Endodermal cell (in vitro differentiated cells): ENCODE measurements at regions not wholly inside any gene's neighbourhood (a gene's known extent, or its start where the extent isn't known, plus 50 kb on each side); places are given as distances from the start of the nearest gene placed in this dataset.

Source experiments
- DNase-seq: peaks from one replicate; pipeline ENCODE4 v3.0.0-alpha.2; 2017
- H3K27ac ChIP-seq: 2 replicates; pipeline ENCODE4 v1.5.1; 2013; ENCODE audit warnings: mild to moderate bottlenecking, low read depth, low read length, moderate library complexity
- H3K27me3 ChIP-seq: 2 replicates; pipeline ENCODE4 v1.6.1; 2013; ENCODE audit warnings: mild to moderate bottlenecking, low read length, moderate library complexity; ENCODE audit not compliant: insufficient read depth, control insufficient read depth, poor library complexity, severe bottlenecking
- H3K36me3 ChIP-seq: 2 replicates; pipeline ENCODE4 v1.7.0; 2013; ENCODE audit warnings: mild to moderate bottlenecking, low read length, moderate library complexity; ENCODE audit not compliant: control insufficient read depth, insufficient read depth
- H3K4me1 ChIP-seq: one replicate; pipeline ENCODE4 v1.7.0; 2013; ENCODE audit warnings: low read length; ENCODE audit not compliant: control insufficient read depth, insufficient read depth
- H3K4me3 ChIP-seq: 2 replicates; pipeline ENCODE4 v1.5.1; 2013; ENCODE audit warnings: mild to moderate bottlenecking, low read length, moderate library complexity
- H3K9ac ChIP-seq: 2 replicates; pipeline ENCODE4 v1.6.1; 2013; ENCODE audit warnings: mild to moderate bottlenecking, low read length, moderate library complexity; ENCODE audit not compliant: poor library complexity, severe bottlenecking; ENCODE audit errors: extremely low read depth
- H3K9me3 ChIP-seq: 2 replicates; pipeline ENCODE4 v1.6.1; 2013; ENCODE audit warnings: mild to moderate bottlenecking, low read length, moderate library complexity; ENCODE audit not compliant: control insufficient read depth
- H3K27ac Mint-ChIP-seq: 2 replicates; pipeline ENCODE4 v1.8.0; 2020; ENCODE audit warnings: mixed read lengths
- H3K27me3 Mint-ChIP-seq: 2 replicates; pipeline ENCODE4 v1.8.0; 2021; ENCODE audit warnings: mild to moderate bottlenecking, mixed read lengths; ENCODE audit not compliant: insufficient read depth
- H3K36me3 Mint-ChIP-seq: 2 replicates; pipeline ENCODE4 v1.8.0; 2020; ENCODE audit warnings: low read depth, mixed read lengths
- H3K4me1 Mint-ChIP-seq: 2 replicates; pipeline ENCODE4 v1.8.0; 2020; ENCODE audit warnings: mixed read lengths
- H3K4me3 Mint-ChIP-seq: 2 replicates; pipeline ENCODE4 v1.8.0; 2020; ENCODE audit warnings: mild to moderate bottlenecking, moderate library complexity, mixed read lengths
- H3K9me3 Mint-ChIP-seq: 2 replicates; pipeline ENCODE4 v1.8.0; 2020; ENCODE audit warnings: mild to moderate bottlenecking, mixed read lengths
- CTCF ChIP-seq: fragments of 200-600 bp; sonication (generic); conservative IDR thresholded peaks from 2 replicates; pipeline ENCODE4 v1.5.0; 2021; ENCODE audit warnings: antibody characterized with exemption, mild to moderate bottlenecking
- WGBS, 2 experiments: methylation state at CpG; one replicate each; pipeline versions ENCODE4 v1.1.5 to v1.1.7; 2013; ENCODE audit warnings: missing lambda C conversion rate in 2 of 2, mixed read lengths in 1 of 2; ENCODE audit not compliant: insufficient coverage in 1 of 2, insufficient read length in 1 of 2; 5-methylcytosine and 5-hydroxymethylcytosine counted together

- H3K9me3 Mint-ChIP-seq, result no peaks in the 10 kb centered on the region
- no peaks in the 10 kb centered on the region for H3K27me3 ChIP-seq
- H3K27ac Mint-ChIP-seq, result no peak overlapping the region
- no peak overlapping the region for H3K9ac ChIP-seq
- H3K4me1 Mint-ChIP-seq, result no peaks in the 10 kb centered on the region
- TF ChIP-seq CTCF, result no peak
- H3K4me3 ChIP-seq, result no peak overlapping the region
- no peak for DNase-seq
- no peaks in the 10 kb centered on the region for H3K36me3 ChIP-seq
- H3K27ac ChIP-seq, result no peak overlapping the region
- H3K27me3 Mint-ChIP-seq, result no peaks in the 10 kb centered on the region
- no peaks in the 10 kb centered on the region for H3K9me3 ChIP-seq
- WGBS, 2 experiments, result 91 to 100% methylated on average over 1 of the region's 1 CpG
- H3K36me3 Mint-ChIP-seq, result no peaks in the 10 kb centered on the region
- no peak overlapping the region for H3K4me3 Mint-ChIP-seq
- H3K4me1 ChIP-seq, result no peaks in the 10 kb centered on the region
These were observed 878.7 kb upstream of the SLITRK1 start for GRCh38 chr13:84760956-84761355.

GRCh38 chr13:84749126-84749525 is 866.9 kb upstream of the SLITRK1 start:
- WGBS, 2 experiments, result 95% methylated on average over 1 of the region's 1 CpG; no CpG with 5 or more reads in 1 of the 2 experiments
- TF ChIP-seq CTCF, result no peak
- no peaks in the 10 kb centered on the region for H3K36me3 Mint-ChIP-seq
- no peak overlapping the region for H3K27ac Mint-ChIP-seq
- DNase-seq, result no peak
- Histone ChIP-seq H3K4me3 (no peak overlapping the region), H3K9ac (no peak overlapping the region), H3K27ac (no peak overlapping the region), H3K4me1 (no peaks in the 10 kb centered on the region), H3K27me3 (no peaks in the 10 kb centered on the region), H3K9me3 (no peaks in the 10 kb centered on the region), H3K36me3 (no peaks in the 10 kb centered on the region)
- H3K4me3 Mint-ChIP-seq, result no peak overlapping the region
- H3K9me3 Mint-ChIP-seq, result no peaks in the 10 kb centered on the region
- no peaks in the 10 kb centered on the region for H3K4me1 Mint-ChIP-seq
- H3K27me3 Mint-ChIP-seq, result no peaks in the 10 kb centered on the region

- H3K36me3 ChIP-seq, result no peaks in the 10 kb centered on the region
- DNase-seq, result no peak
- WGBS, 2 experiments, result 90 to 100% methylated on average over 3 of the region's 5 CpGs
- no peaks in the 10 kb centered on the region for H3K4me1 ChIP-seq
- Mint-ChIP-seq H3K4me3 (no peak overlapping the region), H3K4me1 (no peaks in the 10 kb centered on the region), H3K36me3 (no peaks in the 10 kb centered on the region), H3K9me3 (no peaks in the 10 kb centered on the region), H3K27ac (no peak overlapping the region), H3K27me3 (peaks cover 2% of the 10 kb centered on the region)
- no peak overlapping the region for H3K4me3 ChIP-seq
- TF ChIP-seq CTCF, result no peak
- H3K27ac ChIP-seq, result no peak overlapping the region
- no peaks in the 10 kb centered on the region for H3K9me3 ChIP-seq
- no peaks in the 10 kb centered on the region for H3K27me3 ChIP-seq
- H3K9ac ChIP-seq, result no peak overlapping the region
These were observed 862.8 kb upstream of the SLITRK1 start for GRCh38 chr13:84745051-84745551.
